Effector memory CD8-positive, alpha-beta T cell (primary cell): ENCODE measurements at regions not wholly inside any gene's neighbourhood (a gene's known extent, or its start where the extent isn't known, plus 50 kb on each side); places are given as distances from the start of the nearest gene placed in this dataset.

Experiments used
- ATAC-seq: fragments of 150-1000 bp; cut with Tn5 transposase; replicated peaks from 2 replicates; pipeline ENCODE4 v1.10.0; 2021; ENCODE audit warnings: mild to moderate bottlenecking, moderate library complexity
- DNase-seq, 3 experiments: peaks; one replicate each; pipeline ENCODE4 v3.0.0; 2021
- H3K27ac Mint-ChIP-seq, 2 donors: one replicate each; pipeline ENCODE4 v1.8.0; 2022; ENCODE audit warnings: mild to moderate bottlenecking in 2 of 2, mixed read lengths in 2 of 2, moderate library complexity in 2 of 2
- H3K27me3 Mint-ChIP-seq, 2 donors: one replicate each; pipeline ENCODE4 v1.8.0; 2022; ENCODE audit warnings: mixed read lengths in 2 of 2
- H3K36me3 Mint-ChIP-seq: one replicate; pipeline ENCODE4 v1.8.0; 2022; ENCODE audit warnings: mild to moderate bottlenecking, moderate library complexity, mixed read lengths; ENCODE audit not compliant: insufficient read depth
- H3K4me1 Mint-ChIP-seq, 2 donors: one replicate each; pipeline ENCODE4 v1.8.0; 2022; ENCODE audit warnings: low read depth in 2 of 2, mixed read lengths in 2 of 2
- H3K4me3 Mint-ChIP-seq, 2 donors: one replicate each; pipeline ENCODE4 v1.8.0; 2022; ENCODE audit warnings: mild to moderate bottlenecking in 2 of 2, mixed read lengths in 2 of 2, moderate library complexity in 2 of 2
- H3K9me3 Mint-ChIP-seq, 2 donors: one replicate each; pipeline ENCODE4 v1.8.0; 2022; ENCODE audit warnings: mixed read lengths in 2 of 2

- peaks cover 4% of the 10 kb centered on the region for H3K36me3 Mint-ChIP-seq
- H3K4me3 Mint-ChIP-seq: no peak overlapping the region
- ATAC-seq (no peak), DNase-seq (no peak)
- H3K9me3 Mint-ChIP-seq: peaks cover 6 to 8% of the 10 kb centered on the region in 2 donors
- no peak overlapping the region for H3K27ac Mint-ChIP-seq
- H3K4me1 Mint-ChIP-seq: no peaks in the 10 kb centered on the region
- H3K27me3 Mint-ChIP-seq: no peaks in the 10 kb centered on the region
These were observed 53.5 kb upstream of the TNS3 start for GRCh38 chr7:47635091-47636080.

DNA sequence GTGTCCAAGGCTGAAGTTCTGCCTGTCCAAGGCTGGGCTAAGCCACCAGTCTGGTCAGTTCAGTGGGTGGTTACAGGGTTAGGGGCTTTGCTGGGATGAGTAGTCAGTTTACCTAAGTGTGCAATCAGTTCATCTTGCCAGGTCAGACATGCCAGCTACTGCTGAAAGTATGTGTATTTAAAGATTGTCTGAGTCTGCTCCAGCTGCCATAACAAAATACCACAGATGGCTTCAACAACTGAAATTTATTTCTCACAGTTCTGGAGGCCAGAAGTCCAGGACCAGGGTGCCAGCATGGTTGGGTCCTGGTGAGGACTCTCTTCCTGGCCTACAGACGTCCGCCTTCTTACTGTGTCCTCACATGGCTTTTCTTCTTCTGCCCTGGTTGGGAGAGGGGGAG lies 52.4 kb upstream of the TNS3 start:
- Mint-ChIP-seq H3K4me3 (no peak overlapping the region), H3K27ac (no peak overlapping the region), H3K27me3 (no peaks in the 10 kb centered on the region), H3K9me3 (peaks cover 3 to 5% of the 10 kb centered on the region in 2 donors), H3K36me3 (peaks cover 4% of the 10 kb centered on the region), H3K4me1 (no peaks in the 10 kb centered on the region)
- ATAC-seq (no peak), DNase-seq (no peak)

- no peak overlapping the region for H3K4me3 Mint-ChIP-seq
- H3K27me3 Mint-ChIP-seq: no peaks in the 10 kb centered on the region
- no peak overlapping the region for H3K27ac Mint-ChIP-seq
- ATAC-seq (no peak), DNase-seq (no peak)
- no peaks in the 10 kb centered on the region for H3K4me1 Mint-ChIP-seq
- peaks cover 4% of the 10 kb centered on the region for H3K36me3 Mint-ChIP-seq
- peaks cover 0 to 5% of the 10 kb centered on the region in 2 donors for H3K9me3 Mint-ChIP-seq
These were observed 51.2 kb upstream of the TNS3 start for GRCh38 chr7:47633134-47633533.
